ENCODE measurements at regions not wholly inside any gene's neighbourhood (a gene's known extent, or its start where the extent isn't known, plus 50 kb on each side); places are given as distances from the start of the nearest gene placed in this dataset.
A peak's percentile ranks its signal among the peaks of the same experiment; 100 is the strongest.

- ATAC-seq (ENCODE audit: low FRiP score) (peak; percentile 44), DNase-seq (ENCODE audit: low spot score) (no peak)
- no peak for TF ChIP-seq CTCF (IDR thresholded peaks at IDR 0.05)
Measured at GRCh38 chr9:28051559-28052503, 478.6 kb upstream of the C9orf72 start.

DNA sequence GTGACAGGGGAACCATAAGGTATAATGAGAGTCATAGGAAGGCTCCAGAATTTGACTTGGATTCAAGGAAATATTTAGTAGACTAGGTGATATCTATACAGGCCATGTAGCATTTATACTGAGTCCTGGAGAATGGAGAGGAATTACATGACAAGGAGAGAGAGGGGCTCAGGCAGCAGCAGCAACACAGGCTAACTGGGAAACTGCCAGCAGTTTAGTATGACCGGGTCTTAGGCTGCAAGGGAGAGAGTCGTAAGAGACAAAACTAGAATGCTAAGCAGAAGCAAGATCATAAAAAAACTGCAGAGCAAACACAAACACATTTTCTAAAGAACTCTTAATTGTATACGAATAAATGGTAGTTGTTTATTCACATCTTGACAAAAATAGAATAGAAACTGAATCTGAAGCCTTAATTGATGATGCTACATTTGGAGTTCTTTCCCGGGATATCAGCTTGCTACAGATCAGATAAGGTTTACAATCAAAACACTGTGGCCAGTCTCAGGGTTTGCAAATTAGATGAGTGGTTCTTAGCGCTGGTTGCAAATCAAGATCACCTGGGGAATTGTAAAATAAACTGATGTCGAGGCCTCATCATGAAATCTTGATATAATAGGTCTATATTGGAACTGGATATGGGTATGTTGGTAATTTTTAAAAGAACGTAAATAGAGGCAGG, 480.0 kb upstream of the C9orf72 start:
- TF ChIP-seq CTCF (IDR thresholded peaks at IDR 0.05) = no peak
- no peak for ATAC-seq (ENCODE audit: low FRiP score)
- no peak for DNase-seq (ENCODE audit: low spot score)

DNA sequence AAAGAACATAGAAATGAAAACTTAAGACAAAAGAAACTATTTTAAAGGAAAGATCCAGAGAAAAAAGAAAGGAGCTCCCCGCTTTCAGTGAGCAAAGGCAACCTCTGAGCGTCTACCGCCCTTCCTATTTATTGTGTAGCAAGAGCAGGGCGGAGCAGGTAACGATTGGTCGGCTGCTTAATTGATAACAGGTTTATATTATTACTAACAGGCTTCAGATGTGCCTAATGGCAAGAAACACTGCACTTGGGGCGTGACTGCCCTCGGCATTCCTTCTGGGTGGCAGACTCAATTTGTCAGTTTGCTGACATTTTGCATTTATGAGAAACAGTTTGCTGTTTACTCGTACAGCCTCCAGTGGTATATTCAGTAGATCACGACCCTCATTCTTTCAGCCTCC, 482.7 kb upstream of the C9orf72 start:
- no peak for TF ChIP-seq CTCF (IDR thresholded peaks at IDR 0.05)
- DNase-seq (ENCODE audit: low spot score) = no peak
- no peak for ATAC-seq (ENCODE audit: low FRiP score)

DNA sequence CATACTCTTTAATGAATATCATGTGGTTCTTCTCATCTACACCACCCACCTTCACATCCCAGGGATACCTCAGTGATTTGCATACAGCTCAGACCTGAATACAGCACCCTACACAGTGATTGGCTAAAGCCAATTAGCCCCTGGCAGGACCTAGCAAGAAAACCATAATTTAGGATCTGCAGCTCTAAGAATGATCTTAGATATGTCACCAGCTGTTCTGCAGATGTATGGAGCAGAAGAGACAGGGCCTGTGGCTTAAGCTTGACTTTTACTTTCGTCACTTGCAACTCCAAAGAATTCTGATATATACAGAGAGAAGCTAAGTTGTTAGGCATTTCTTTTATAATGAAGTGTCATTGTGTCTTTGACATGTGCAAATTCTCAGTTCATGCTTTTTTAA, 483.2 kb upstream of the C9orf72 start:
- ATAC-seq (ENCODE audit: low FRiP score) (no peak), DNase-seq (ENCODE audit: low spot score) (no peak)
- no peak for TF ChIP-seq CTCF (IDR thresholded peaks at IDR 0.05)

GRCh38 chr9:28059192-28059591, 485.9 kb upstream of the C9orf72 start:
- no peak for ATAC-seq (ENCODE audit: low FRiP score)
- TF ChIP-seq CTCF (IDR thresholded peaks at IDR 0.05) = no peak
- DNase-seq (ENCODE audit: low spot score) = no peak

DNA sequence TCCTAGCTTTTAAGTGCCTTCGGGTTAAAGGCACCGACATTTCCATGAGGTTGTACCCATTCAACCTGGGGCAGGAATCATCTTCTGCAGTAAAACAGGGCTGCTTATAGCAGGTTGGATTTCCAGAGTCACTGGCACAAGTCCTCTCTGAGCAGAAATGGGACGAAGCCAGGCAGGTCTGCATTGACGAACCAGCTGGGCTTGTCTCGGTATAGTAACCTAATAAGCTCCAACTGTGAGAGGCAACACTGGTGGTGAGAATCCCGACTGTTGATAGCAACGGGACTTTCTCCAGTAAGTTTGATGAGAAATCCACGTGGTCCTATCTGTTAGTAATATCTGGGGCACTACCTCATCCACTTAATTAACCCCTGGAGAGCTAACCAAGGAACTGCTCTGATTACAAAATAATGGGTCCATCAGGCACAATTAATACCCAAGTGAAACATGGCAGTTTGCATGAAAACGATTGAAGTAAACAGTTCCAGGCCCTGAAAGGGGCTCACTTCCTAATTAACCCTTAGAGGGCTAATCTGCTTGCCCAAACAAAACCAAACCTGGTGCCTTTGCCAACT, 491.0 kb upstream of the C9orf72 start:
- no peak for TF ChIP-seq CTCF (IDR thresholded peaks at IDR 0.05)
- DNase-seq (ENCODE audit: low spot score) = no peak
- ATAC-seq (ENCODE audit: low FRiP score) = no peak
